ENCODE measurements at regions not wholly inside any gene's neighbourhood (a gene's known extent, or its start where the extent isn't known, plus 50 kb on each side); places are given as distances from the start of the nearest gene placed in this dataset.

DNA sequence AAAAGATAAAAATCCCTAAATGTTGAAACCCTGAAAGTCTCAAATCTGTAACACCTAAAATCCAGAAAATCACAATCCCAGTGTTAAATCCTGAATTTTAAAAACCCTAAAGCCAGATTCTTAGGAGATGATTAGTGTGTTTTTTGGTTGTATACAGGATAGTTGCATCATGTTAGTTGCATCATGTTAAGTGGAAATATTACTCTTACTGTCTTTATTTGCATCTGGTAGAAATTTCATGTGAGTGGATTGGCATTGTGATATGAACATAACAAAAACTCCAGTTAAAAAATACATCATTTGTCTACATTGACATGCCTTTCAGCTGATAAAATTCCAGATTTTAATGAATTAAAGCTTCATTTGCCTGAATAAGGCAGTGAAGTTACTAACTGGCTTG is 683.1 kb upstream of the ACVR2A start:
- TF ChIP-seq, protein P1, sequence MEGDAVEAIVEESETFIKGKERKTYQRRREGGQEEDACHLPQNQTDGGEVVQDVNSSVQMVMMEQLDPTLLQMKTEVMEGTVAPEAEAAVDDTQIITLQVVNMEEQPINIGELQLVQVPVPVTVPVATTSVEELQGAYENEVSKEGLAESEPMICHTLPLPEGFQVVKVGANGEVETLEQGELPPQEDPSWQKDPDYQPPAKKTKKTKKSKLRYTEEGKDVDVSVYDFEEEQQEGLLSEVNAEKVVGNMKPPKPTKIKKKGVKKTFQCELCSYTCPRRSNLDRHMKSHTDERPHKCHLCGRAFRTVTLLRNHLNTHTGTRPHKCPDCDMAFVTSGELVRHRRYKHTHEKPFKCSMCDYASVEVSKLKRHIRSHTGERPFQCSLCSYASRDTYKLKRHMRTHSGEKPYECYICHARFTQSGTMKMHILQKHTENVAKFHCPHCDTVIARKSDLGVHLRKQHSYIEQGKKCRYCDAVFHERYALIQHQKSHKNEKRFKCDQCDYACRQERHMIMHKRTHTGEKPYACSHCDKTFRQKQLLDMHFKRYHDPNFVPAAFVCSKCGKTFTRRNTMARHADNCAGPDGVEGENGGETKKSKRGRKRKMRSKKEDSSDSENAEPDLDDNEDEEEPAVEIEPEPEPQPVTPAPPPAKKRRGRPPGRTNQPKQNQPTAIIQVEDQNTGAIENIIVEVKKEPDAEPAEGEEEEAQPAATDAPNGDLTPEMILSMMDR (IDR thresholded peaks at IDR 0.05) = no peak
- no peak for TF ChIP-seq POLR2A (IDR thresholded peaks at IDR 0.05)

All from uterus (tissue), 2 donors.